Fibroblast of upper back skin (primary cell): ENCODE measurements at regions not wholly inside any gene's neighbourhood (a gene's known extent, or its start where the extent isn't known, plus 50 kb on each side); places are given as distances from the start of the nearest gene placed in this dataset.

Experiments used
- DNase-seq: peaks from one replicate; pipeline ENCODE4 v3.0.0-alpha.2; 2013

DNA sequence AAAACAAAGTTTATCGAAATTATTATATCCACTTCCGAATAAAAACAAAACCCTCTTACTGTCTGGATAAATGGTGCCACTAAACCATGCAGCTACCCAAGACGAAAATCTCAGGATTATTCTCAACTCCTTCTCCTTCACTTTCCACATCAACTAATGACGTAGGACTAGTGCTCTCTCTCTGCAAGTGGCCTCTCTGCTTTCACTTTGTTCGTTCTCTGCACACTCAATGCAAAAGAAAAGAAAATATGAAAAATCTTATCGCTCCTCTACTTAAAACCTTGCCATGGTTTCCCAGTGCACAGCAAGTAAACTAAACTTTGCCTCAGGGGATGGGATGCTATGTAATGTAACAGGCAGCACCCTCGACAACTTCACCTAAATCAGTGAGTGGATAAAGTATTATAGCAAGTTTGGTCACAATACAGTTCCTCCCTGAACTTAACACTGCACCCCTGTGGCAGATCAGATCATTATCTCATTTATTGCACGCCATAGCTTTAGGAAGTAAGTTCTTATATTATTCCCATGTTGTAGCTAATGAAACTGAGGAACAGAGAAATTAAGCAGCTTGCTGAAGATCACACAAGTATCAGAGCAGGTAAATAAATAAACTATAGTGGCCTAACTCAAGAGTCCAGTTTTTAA lies 262.7 kb upstream of the GADL1 start:
- no peak for DNase-seq

- peak; percentile 97 for DNase-seq
Measured at GRCh38 chr3:31157893-31158620, 263.6 kb upstream of the GADL1 start.

DNA sequence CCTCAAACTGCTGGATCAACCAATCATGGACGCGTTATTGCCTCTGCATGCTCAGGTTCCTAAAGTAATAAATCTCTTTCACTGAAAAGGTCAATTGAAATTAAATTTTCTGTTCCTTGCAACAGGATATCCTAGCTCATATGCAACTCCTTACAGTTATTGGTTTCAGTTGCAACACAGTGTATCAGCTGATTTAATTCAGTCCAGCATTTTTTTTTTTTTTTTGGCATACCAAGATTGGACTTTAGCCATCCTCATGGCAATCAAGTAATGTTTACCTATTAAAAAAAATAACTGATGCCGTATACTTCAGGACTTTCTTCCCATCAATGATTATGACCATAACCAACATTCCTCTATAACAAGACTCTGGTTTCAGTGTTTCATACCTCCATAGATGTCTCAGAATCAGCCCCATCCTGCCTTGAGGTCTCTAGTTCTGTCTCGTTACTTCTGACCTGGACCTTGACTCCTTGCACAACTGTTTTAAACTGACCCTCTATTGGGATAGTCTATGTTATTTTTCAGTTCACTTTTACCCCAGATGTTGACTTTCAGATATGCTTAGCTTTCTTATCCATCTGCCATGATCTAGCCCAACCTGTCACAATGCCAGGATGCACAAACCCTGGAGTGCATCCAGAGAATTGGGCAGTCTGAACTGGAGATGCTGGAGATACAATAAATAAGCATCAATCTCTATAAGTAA lies 265.0 kb upstream of the GADL1 start:
- DNase-seq = peak; percentile 20

GRCh38 chr3:31161889-31162288 lies 267.4 kb upstream of the GADL1 start:
- no peak for DNase-seq

GRCh38 chr3:31164381-31164780 lies 269.9 kb upstream of the GADL1 start:
- DNase-seq = no peak

- DNase-seq = no peak
Measured at GRCh38 chr3:31165399-31165860, 271.0 kb upstream of the GADL1 start.

GRCh38 chr3:31166249-31166885 lies 271.9 kb upstream of the GADL1 start:
- DNase-seq = peak; percentile 96

DNA sequence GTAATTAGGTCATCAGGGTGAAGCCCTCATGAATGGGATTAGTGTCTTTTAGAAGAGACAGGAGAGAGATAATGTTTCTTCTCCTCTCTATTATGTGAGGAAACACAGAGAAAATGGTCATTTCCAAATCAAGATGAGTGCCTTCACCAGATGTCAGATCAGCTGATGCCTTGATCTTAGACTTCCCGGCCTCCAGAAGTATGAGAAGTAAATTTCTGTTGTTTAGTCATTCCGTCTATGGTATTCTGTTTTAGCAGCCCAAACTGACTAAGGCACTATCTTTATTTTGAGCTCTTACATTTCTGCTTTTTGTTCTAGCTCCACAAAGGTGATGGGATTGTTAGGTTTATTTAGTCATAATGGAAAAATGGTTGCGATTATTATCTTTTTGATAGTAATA lies 273.2 kb upstream of the GADL1 start:
- peak; percentile 21 for DNase-seq

DNA sequence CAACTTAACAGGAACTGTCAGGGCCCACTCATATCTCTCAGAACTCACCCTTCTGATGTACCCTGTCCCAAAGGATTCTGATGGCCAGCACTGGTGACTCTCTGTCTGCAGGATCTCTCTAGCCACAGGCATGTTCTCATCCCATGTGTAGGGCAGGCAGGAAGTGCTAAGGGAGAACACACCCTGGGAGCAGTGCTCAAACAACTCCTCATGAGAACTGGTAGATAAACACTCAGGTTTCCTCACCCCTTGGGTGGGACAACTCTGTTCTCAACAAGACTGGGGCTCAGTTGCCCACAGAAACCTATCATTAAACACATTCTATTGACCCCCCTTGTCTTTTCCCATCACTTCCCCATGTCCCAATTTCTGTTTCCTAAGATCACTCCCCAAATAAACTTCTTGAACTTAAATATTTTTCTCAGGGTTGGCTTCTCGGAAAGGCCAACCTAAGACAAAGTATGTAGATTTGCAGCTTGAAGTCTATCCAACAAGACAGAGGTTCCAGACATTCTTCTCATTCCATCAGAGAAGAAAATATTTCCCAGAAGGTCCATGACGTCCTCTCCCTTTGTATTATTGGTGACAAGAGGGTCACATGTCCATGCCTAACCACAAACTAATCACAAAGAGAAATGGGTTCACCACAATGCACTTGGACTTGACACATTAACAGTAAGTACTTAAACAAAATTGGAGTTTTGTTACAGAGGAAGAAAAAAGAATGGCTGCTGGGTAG lies 276.6 kb upstream of the GADL1 start:
- DNase-seq = peak; percentile 98

GRCh38 chr3:31172336-31172735 lies 277.9 kb upstream of the GADL1 start:
- DNase-seq = no peak

GRCh38 chr3:31173118-31173718 lies 278.8 kb upstream of the GADL1 start:
- no peak for DNase-seq

DNA sequence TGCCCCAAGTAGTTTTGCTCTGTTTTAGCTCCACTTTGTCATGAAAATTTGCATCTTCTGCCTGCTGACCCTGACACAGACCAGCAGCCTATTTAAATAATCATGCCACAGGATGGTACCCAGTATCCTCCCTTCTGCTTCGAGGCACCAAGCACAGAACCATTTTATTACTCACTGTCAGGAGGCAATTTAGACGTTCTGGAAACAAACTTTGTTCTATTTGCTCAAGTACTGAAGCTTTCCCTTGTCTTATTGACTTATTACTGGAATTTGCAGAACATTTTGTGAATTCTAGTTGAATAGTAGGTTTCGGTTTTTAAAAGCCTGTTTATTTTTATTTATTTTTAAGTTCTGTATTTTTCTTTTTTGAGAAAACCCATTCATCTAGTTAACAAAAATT lies 279.6 kb upstream of the GADL1 start:
- no peak for DNase-seq

DNA sequence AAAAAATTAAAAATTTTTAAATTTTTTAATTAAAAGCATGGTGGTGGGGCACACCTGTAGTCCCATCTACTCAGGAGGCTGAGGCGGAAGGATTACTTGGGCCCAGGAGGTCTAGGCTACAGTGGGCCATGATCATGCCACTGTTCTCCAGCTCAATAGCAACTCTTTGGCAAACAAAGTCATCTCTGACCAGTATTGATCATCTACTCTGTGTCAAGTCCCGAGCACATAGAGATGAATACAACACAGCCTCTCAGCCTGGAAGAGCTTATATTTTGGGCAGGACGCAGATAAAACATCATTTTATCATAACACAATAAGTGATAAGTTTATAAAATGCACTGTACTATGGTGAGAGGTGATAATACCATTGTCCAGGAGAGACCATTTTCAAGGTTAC lies 281.6 kb upstream of the GADL1 start:
- no peak for DNase-seq

DNA sequence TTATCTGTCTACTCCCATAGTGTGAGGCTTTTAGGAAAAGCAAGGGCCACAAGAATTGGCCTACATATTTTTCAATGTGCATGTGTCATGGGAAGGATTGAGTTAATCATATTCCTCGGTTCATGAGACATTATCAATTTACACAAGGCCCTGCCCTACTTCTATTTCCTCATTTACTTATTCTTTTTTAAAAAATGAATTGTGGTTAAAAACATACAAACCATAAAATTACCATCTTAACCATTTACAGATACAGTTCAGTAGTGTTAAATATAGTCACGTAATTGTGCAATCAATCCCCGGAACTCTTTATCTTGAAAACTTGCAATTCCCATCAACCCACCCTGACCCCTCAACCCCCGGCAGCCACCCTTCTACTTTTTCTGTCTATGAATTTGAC lies 284.0 kb upstream of the GADL1 start:
- no peak for DNase-seq

GRCh38 chr3:31179768-31180167 lies 285.3 kb upstream of the GADL1 start:
- DNase-seq = no peak

DNA sequence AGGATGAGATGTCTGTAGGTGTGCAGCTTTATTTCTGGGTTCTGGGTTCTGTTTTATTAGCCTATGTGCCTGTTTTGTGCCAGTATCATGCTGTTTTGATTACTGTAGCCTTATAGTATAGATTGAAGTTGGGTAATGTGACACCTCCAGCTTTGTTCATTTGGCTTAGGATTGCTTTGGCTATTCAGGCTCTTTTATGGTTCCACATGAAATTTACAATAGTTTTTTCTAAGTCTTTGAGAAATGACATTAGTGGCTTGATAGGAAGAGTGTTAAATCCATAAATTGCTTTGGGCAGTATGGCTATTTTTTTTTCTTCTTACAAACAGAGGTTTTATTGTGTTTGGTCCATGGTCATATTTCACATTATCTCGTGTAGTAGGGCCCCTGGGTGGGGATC lies 285.8 kb upstream of the GADL1 start:
- DNase-seq = no peak

DNA sequence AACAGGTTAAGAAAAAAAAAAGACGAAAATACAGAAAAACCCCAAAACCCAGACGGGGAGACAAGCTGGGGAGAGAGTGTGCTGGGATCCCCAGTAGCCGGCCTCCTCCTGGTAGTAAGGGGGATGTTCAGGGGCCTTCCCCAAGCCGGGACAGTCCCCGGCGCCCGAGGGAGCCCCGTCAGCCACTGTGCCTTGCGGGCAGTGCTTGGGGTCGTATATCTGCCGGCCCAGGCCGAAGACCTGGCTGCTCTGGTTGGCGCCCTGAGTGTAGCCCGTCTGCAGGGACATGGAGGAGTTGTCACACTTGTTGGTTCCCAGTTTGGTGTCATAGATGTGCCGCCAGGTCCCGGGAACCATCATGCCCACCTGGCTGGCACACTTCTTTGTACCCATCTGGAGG lies 287.2 kb upstream of the GADL1 start:
- DNase-seq = no peak

- DNase-seq = no peak
Measured at GRCh38 chr3:31182661-31183060, 288.2 kb upstream of the GADL1 start.

DNA sequence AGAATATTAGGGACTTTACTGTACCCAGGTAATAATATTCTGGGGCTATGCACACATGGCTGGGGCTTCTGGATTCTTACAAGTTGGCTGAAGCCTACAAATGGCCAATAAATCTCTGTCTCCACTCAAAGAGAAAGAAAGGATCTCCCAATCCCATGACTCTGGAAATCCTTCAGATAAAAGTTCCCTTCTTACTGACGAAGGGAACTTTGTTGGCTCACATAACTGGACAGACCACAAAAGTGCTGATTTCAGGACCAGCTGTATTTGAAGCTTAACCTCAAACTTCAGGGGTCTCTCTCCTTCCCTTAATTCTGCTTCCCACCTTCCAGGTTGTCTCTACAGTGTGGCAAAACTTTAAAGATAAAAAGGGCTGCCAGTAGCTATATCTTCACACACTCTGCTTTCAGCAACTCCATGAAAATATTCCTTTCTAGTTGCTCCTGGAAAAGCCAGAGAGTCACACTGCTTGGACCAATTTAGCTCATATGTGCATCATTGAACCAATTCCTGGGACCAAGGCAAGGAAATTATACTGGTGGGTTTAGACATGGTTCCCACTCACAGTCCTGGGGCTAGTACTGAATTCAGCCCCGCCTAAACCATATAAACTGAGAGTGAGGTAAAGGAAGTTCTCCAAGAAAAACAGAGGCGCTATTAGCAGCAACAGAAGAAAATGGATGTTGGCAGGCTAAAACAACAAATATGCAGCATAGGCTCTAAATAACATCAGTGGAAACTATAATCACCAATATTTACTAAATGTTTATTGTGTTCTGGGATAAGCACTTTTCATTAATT lies 290.0 kb upstream of the GADL1 start:
- DNase-seq = no peak

DNA sequence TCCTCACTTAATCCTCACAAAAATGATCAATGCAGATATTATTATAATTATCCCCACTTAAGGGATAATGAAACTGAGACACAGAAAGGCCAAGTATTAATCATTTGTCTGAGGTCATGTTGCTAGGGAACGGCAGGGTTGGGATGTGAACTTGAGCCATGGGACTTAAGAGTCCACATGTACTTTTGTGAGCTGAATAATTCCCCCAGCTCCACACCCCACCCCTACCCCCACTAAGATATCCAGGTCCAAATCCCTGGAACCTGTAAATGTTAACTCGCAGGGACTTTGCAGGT lies 290.5 kb upstream of the GADL1 start:
- peak; percentile 29 for DNase-seq

DNA sequence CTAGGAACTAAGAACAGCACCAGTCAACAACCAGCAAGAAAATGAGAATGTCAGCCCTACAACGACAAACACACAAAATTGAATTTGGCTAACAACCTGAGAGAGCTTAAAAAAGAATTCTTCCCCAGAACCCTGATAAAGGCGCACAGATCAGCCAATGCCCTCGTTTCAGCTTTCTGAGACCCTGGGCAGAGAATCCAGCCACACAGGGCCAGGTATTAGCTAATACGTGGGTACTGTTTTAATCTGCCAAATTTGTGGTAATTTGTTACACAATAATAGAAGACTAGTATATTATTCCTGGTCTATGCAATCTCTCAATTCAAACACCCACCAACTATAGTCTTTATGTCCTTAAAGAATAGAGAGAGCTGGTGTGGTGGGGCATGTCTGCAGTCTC lies 291.6 kb upstream of the GADL1 start:
- DNase-seq = no peak

GRCh38 chr3:31187380-31187779 lies 292.9 kb upstream of the GADL1 start:
- DNase-seq = no peak
